ENCODE measurements at regions not wholly inside any gene's neighbourhood (a gene's known extent, or its start where the extent isn't known, plus 50 kb on each side); places are given as distances from the start of the nearest gene placed in this dataset.

- H3K27me3 Mint-ChIP-seq, result peaks cover 3% of the 10 kb centered on the region
- no peak for TF ChIP-seq CTCF (IDR thresholded peaks at IDR 0.05)
- H3K4me3 ChIP-seq (ENCODE audit: low read length), result no peak overlapping the region
- no peaks in the 10 kb centered on the region for H3K27me3 ChIP-seq (ENCODE audit: control insufficient read depth in 1 of 2, insufficient read depth in 2 of 2, low read length in 2 of 2)
- no peak overlapping the region for H3K4me3 Mint-ChIP-seq
- POLR2A ChIA-PET, result no interaction called here
- intact Hi-C loops (cut with DNase I, micrococcal nuclease), result no loop called here
- H3K27ac Mint-ChIP-seq, result no peak overlapping the region
- no peaks in the 10 kb centered on the region for H3K4me1 ChIP-seq (ENCODE audit: insufficient read depth, low read length)
- no peaks in the 10 kb centered on the region for H3K36me3 Mint-ChIP-seq (ENCODE audit: low read depth)
- no peak overlapping the region for H3K27ac ChIP-seq (ENCODE audit: low read depth in 1 of 2, low read length in 2 of 2)
- no peaks in the 10 kb centered on the region for H3K4me1 Mint-ChIP-seq (ENCODE audit: low read depth)
- ATAC-seq (ENCODE audit: poor library complexity) (no peak), DNase-seq (no peak)
- CTCF ChIA-PET, result no interaction called here
- H3K36me3 ChIP-seq (ENCODE audit: insufficient read depth, low read length), result no peaks in the 10 kb centered on the region
- H3K9me3 ChIP-seq (ENCODE audit: control insufficient read depth in 1 of 2, insufficient read depth in 1 of 2, low read length in 2 of 2), result no peaks in the 10 kb centered on the region
- no peaks in the 10 kb centered on the region for H3K9me3 Mint-ChIP-seq
These were observed 250.7 kb downstream of the KCTD12 start for GRCh38 chr13:76635232-76636230.

- TF ChIP-seq CTCF (IDR thresholded peaks at IDR 0.05), result no peak
- no peak for ATAC-seq (ENCODE audit: poor library complexity)
These were observed 251.6 kb downstream of the KCTD12 start for GRCh38 chr13:76634431-76635191.

GRCh38 chr13:76632401-76633044 is 253.7 kb downstream of the KCTD12 start:
- Histone ChIP-seq H3K9me3 (ENCODE audit: control insufficient read depth in 1 of 2, insufficient read depth in 1 of 2, low read length in 2 of 2) (no peaks in the 10 kb centered on the region), H3K4me1 (ENCODE audit: insufficient read depth, low read length) (no peaks in the 10 kb centered on the region), H3K36me3 (ENCODE audit: insufficient read depth, low read length) (no peaks in the 10 kb centered on the region), H3K27ac (ENCODE audit: low read depth in 1 of 2, low read length in 2 of 2) (no peak overlapping the region), H3K4me3 (ENCODE audit: low read length) (no peak overlapping the region), H3K27me3 (ENCODE audit: control insufficient read depth in 1 of 2, insufficient read depth in 2 of 2, low read length in 2 of 2) (no peaks in the 10 kb centered on the region)
- ATAC-seq (ENCODE audit: poor library complexity) (no peak), DNase-seq (no peak)
- ChIA-PET CTCF (no interaction called here), POLR2A (no interaction called here)
- Mint-ChIP-seq H3K36me3 (ENCODE audit: low read depth) (no peaks in the 10 kb centered on the region), H3K27me3 (peaks cover 3% of the 10 kb centered on the region), H3K4me1 (ENCODE audit: low read depth) (no peaks in the 10 kb centered on the region), H3K9me3 (peaks cover 4% of the 10 kb centered on the region), H3K27ac (no peak overlapping the region), H3K4me3 (no peak overlapping the region)
- intact Hi-C loops (cut with DNase I, micrococcal nuclease), result no loop called here
- TF ChIP-seq CTCF (IDR thresholded peaks at IDR 0.05), result no peak

More at GRCh38 chr13:76634431-76635191, 251.6 kb downstream of the KCTD12 start:
- Mint-ChIP-seq H3K27me3 (peaks cover 3% of the 10 kb centered on the region), H3K27ac (no peak overlapping the region), H3K4me1 (ENCODE audit: low read depth) (no peaks in the 10 kb centered on the region), H3K36me3 (ENCODE audit: low read depth) (no peaks in the 10 kb centered on the region), H3K9me3 (no peaks in the 10 kb centered on the region), H3K4me3 (no peak overlapping the region)
- CTCF ChIA-PET, result no interaction called here
- no peak for DNase-seq
- intact Hi-C loops (cut with DNase I, micrococcal nuclease), result no loop called here
- Histone ChIP-seq H3K27me3 (ENCODE audit: control insufficient read depth in 1 of 2, insufficient read depth in 2 of 2, low read length in 2 of 2) (no peaks in the 10 kb centered on the region), H3K9me3 (ENCODE audit: control insufficient read depth in 1 of 2, insufficient read depth in 1 of 2, low read length in 2 of 2) (no peaks in the 10 kb centered on the region), H3K4me1 (ENCODE audit: insufficient read depth, low read length) (no peaks in the 10 kb centered on the region), H3K27ac (ENCODE audit: low read depth in 1 of 2, low read length in 2 of 2) (no peak overlapping the region), H3K4me3 (ENCODE audit: low read length) (no peak overlapping the region), H3K36me3 (ENCODE audit: insufficient read depth, low read length) (no peaks in the 10 kb centered on the region)
- POLR2A ChIA-PET, result no interaction called here
